MM.1S (cell line): ENCODE measurements at regions not wholly inside any gene's neighbourhood (a gene's known extent, or its start where the extent isn't known, plus 50 kb on each side); places are given as distances from the start of the nearest gene placed in this dataset.

Experiments
- DNase-seq: peaks from one replicate; pipeline ENCODE4 v3.0.0-alpha.2; 2015
- H2AFZ ChIP-seq: fragments of 300-600 bp; sonication (generic); 2 replicates; pipeline ENCODE4 v1.6.0; 2016; ENCODE audit warnings: antibody characterized with exemption, low read length
- H3F3A ChIP-seq: fragments of 300-600 bp; sonication (generic); 2 replicates; pipeline ENCODE4 v1.6.1; 2016; ENCODE audit warnings: mild to moderate bottlenecking, antibody characterized with exemption, low read length, moderate library complexity, mixed read lengths; ENCODE audit not compliant: insufficient read depth
- H3K27ac ChIP-seq: fragments of 300-600 bp; sonication (generic); 2 replicates; pipeline ENCODE4 v1.5.1; 2016; ENCODE audit warnings: mild to moderate bottlenecking, low read length
- H3K27me3 ChIP-seq: fragments of 300-600 bp; sonication (generic); replicated peaks from 2 replicates; pipeline ENCODE4 v1.6.0; 2016; ENCODE audit warnings: low read length; ENCODE audit not compliant: insufficient read depth
- H3K36me3 ChIP-seq: fragments of 300-600 bp; sonication (generic); replicated peaks from 2 replicates; pipeline ENCODE4 v1.6.1; 2016; ENCODE audit warnings: mild to moderate bottlenecking, low read length, mixed read lengths; ENCODE audit not compliant: insufficient read depth
- H3K4me1 ChIP-seq: fragments of 300-600 bp; sonication (generic); 2 replicates; pipeline ENCODE4 v1.6.1; 2016; ENCODE audit warnings: low read length, mixed read lengths
- H3K4me2 ChIP-seq: fragments of 300-600 bp; sonication (generic); 2 replicates; pipeline ENCODE4 v1.6.0; 2016; ENCODE audit warnings: low read depth, low read length
- H3K4me3 ChIP-seq: fragments of 300-600 bp; sonication (generic); 2 replicates; pipeline ENCODE4 v1.5.1; 2016; ENCODE audit warnings: low read length, mixed read lengths
- H3K79me2 ChIP-seq: fragments of 300-600 bp; sonication (generic); 2 replicates; pipeline ENCODE4 v1.6.1; 2016; ENCODE audit warnings: mixed run types, low read length, mixed read lengths
- H3K9ac ChIP-seq: fragments of 300-600 bp; sonication (generic); 2 replicates; pipeline ENCODE4 v1.6.1; 2016; ENCODE audit warnings: low read length, mixed read lengths
- H3K9me2 ChIP-seq: fragments of 300-600 bp; sonication (generic); replicated peaks from 2 replicates; pipeline ENCODE4 v1.6.1; 2016; ENCODE audit warnings: mild to moderate bottlenecking, low read length, mixed read lengths; ENCODE audit not compliant: insufficient read depth
- H3K9me3 ChIP-seq: fragments of 300-600 bp; sonication (generic); replicated peaks from 2 replicates; pipeline ENCODE4 v1.6.1; 2016; ENCODE audit warnings: mild to moderate bottlenecking, low read length, mixed read lengths; ENCODE audit not compliant: insufficient read depth
- H4K20me1 ChIP-seq: fragments of 300-600 bp; sonication (generic); 2 replicates; pipeline ENCODE4 v1.6.1; 2016; ENCODE audit warnings: mild to moderate bottlenecking, low read length, moderate library complexity, mixed read lengths; ENCODE audit not compliant: insufficient read depth
- EZH2 ChIP-seq: fragments of 300-600 bp; sonication (generic); optimal IDR thresholded peaks from 2 replicates; pipeline ENCODE3; 2017; ENCODE audit warnings: low read depth, mild to moderate bottlenecking, antibody characterized with exemption, low read length, mixed read lengths
- EZH2phosphoT487 ChIP-seq: fragments of 300-600 bp; sonication (generic); IDR thresholded peaks from 2 replicates; pipeline ENCODE4 v1.6.1; 2018; ENCODE audit warnings: antibody characterized with exemption, low read length
- TF ChIP-seq, protein P1 (sequence below): fragments of 300-600 bp; sonication (generic); IDR thresholded peaks from 2 replicates; pipeline ENCODE4 v1.5.1; 2016; ENCODE audit warnings: antibody characterized with exemption, low read length, mixed read lengths

DNA sequence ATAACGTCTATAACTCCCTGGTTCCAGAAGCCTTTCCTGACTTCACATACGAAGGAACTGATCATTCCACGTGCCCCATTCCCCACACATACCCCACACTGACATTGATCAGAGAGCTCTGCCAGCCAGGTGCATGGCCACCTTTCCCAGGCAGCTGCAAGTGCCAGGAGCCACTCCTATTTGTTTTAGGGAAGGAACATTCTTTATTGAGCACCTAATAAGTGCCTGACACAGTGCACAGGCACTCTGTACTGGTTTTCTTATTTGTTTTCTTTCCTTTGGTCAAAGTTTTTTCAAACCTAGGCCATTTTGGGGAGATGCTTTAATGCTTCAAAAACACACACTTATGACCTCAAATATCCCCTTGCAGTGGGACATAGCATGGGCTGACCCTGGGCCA lies 50.0 kb downstream of the PITPNM2 start:
- Histone ChIP-seq H3K36me3 (no peaks in the 10 kb centered on the region), H4K20me1 (no peaks in the 10 kb centered on the region), H3K27me3 (no peaks in the 10 kb centered on the region), H3K79me2 (no peaks in the 10 kb centered on the region), H3K27ac (no peak overlapping the region), H3K9ac (no peak overlapping the region), H3K4me2 (no peak overlapping the region), H3K9me3 (no peaks in the 10 kb centered on the region), H3F3A (no peaks in the 10 kb centered on the region), H3K4me1 (no peaks in the 10 kb centered on the region), H2AFZ (no peak overlapping the region), H3K9me2 (no peaks in the 10 kb centered on the region), H3K4me3 (no peak overlapping the region)
- TF ChIP-seq EZH2phosphoT487 (no peak), EZH2 (no peak)
- TF ChIP-seq, protein P1, sequence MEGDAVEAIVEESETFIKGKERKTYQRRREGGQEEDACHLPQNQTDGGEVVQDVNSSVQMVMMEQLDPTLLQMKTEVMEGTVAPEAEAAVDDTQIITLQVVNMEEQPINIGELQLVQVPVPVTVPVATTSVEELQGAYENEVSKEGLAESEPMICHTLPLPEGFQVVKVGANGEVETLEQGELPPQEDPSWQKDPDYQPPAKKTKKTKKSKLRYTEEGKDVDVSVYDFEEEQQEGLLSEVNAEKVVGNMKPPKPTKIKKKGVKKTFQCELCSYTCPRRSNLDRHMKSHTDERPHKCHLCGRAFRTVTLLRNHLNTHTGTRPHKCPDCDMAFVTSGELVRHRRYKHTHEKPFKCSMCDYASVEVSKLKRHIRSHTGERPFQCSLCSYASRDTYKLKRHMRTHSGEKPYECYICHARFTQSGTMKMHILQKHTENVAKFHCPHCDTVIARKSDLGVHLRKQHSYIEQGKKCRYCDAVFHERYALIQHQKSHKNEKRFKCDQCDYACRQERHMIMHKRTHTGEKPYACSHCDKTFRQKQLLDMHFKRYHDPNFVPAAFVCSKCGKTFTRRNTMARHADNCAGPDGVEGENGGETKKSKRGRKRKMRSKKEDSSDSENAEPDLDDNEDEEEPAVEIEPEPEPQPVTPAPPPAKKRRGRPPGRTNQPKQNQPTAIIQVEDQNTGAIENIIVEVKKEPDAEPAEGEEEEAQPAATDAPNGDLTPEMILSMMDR = no peak
- DNase-seq = no peak

GRCh38 chr12:123100450-123100849 lies 50.4 kb downstream of the PITPNM2 start:
- no peak overlapping the region for H3K27ac ChIP-seq
- no peak overlapping the region for H2AFZ ChIP-seq
- TF ChIP-seq EZH2 (no peak), EZH2phosphoT487 (no peak)
- TF ChIP-seq, protein P1 = no peak
- H3K4me3 ChIP-seq = no peak overlapping the region
- H3K9ac ChIP-seq = no peak overlapping the region
- no peaks in the 10 kb centered on the region for H3K9me2 ChIP-seq
- no peaks in the 10 kb centered on the region for H3K9me3 ChIP-seq
- no peaks in the 10 kb centered on the region for H3K27me3 ChIP-seq
- no peak for DNase-seq
- no peaks in the 10 kb centered on the region for H3F3A ChIP-seq
- H4K20me1 ChIP-seq = no peaks in the 10 kb centered on the region
- H3K79me2 ChIP-seq = no peaks in the 10 kb centered on the region
- no peak overlapping the region for H3K4me2 ChIP-seq
- no peaks in the 10 kb centered on the region for H3K36me3 ChIP-seq
- no peaks in the 10 kb centered on the region for H3K4me1 ChIP-seq

DNA sequence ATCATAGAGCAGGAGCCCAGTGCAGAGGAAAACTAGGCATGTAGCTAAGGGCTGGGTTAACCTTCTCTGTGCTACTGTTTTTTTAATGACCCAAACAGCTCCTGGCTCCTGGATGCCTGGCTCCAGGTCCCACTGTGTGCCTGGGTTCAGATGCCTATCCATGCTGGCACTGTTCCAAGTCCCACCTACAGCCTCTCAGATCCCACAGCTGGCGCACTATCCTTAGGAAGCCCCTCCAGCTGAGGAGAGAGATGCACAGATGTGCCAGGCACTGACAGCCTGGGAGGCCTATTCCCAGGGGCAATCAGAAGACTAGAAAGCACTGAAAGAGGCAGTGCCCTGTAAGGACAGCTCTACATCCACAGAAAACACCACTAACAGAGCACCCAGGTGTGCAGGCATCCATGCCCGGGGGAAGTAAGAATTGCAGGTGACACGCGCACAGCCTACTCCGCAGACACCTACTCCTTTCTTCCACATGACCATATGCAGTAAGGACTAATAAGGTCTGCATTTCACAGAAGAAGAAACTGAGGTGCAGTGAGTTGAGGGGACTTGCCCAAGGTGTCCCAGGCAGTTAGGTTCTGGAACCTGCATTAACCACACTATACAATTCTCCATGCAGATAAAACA lies 51.2 kb downstream of the PITPNM2 start:
- no peak overlapping the region for H3K4me2 ChIP-seq
- no peaks in the 10 kb centered on the region for H3K4me1 ChIP-seq
- no peaks in the 10 kb centered on the region for H3K9me2 ChIP-seq
- no peaks in the 10 kb centered on the region for H3F3A ChIP-seq
- H3K27ac ChIP-seq = no peak overlapping the region
- no peak overlapping the region for H3K4me3 ChIP-seq
- H3K36me3 ChIP-seq = no peaks in the 10 kb centered on the region
- no peak for TF ChIP-seq EZH2
- no peak for TF ChIP-seq EZH2phosphoT487
- TF ChIP-seq, protein P1 = no peak
- no peaks in the 10 kb centered on the region for H4K20me1 ChIP-seq
- DNase-seq = no peak
- H3K9me3 ChIP-seq = no peaks in the 10 kb centered on the region
- no peak overlapping the region for H3K9ac ChIP-seq
- H2AFZ ChIP-seq = no peak overlapping the region
- H3K79me2 ChIP-seq = no peaks in the 10 kb centered on the region
- H3K27me3 ChIP-seq = no peaks in the 10 kb centered on the region
